GM21723 (cell line): ENCODE measurements at regions not wholly inside any gene's neighbourhood (a gene's known extent, or its start where the extent isn't known, plus 50 kb on each side); places are given as distances from the start of the nearest gene placed in this dataset.
"Not testable (repeated sequence)": the region's sequence is repeated elsewhere in the genome, so short reads cannot be mapped to it uniquely, and the experiment has no call there.

Experiments used
- ATAC-seq: cut with Tn5 transposase; IDR thresholded peaks from one replicate; pipeline ENCODE4 v1.9.1; 2021; ENCODE audit warnings: mild to moderate bottlenecking, moderate library complexity; ENCODE audit not compliant: unreplicated experiment

- no peak for ATAC-seq
Measured at GRCh38 chr7:16267953-16268820, 153.2 kb downstream of the CRPPA start.

GRCh38 chr7:16266877-16267276 is 154.5 kb downstream of the CRPPA start:
- no peak for ATAC-seq

DNA sequence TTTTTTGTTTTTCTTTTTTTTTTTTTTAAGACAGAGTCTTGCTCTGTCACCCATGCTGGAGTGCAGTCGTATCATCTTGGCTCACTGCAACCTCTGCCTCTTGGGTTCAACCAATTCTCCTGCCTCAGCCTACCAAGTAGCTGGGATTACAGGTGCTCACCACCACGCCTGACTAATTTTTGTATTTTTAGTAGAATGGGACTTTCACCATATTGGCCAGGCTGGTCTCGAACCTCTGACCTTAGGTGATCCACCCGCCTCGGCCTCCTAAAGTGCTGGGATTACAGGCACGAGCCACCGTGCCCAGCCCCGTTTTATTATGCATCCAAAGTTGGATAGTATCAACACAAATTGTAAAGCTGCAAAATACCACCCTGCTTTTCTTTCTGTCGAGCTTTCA is 154.9 kb downstream of the CRPPA start:
- ATAC-seq: not testable (repeated sequence)

DNA sequence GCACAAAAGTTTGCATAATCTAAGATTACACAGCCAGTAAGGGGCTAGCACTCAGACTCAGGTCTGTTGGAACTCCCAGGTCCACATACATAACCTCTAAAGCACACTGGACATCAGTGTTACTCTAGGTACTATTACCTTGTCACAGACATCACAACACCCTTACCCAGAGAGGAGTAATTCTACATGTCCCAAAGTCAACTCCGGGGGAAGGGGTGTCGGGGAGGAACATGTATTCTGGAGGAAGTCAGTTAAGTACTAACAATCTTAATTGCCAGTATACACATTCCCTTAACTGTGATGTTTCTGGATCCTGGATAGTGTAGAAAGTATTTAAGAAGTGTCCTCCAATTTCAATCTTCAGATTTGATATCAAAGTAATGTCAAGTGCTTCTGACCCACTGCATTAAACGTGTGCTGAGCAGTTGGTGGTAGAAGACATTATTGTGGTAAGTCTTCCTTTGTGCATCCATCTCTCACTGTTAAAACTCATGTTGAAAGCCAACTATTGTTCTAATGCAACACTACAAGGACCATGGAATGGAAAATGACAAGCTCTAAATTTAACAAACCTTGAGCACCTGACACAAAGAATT is 155.4 kb downstream of the CRPPA start:
- ATAC-seq: no peak

- ATAC-seq: no peak
Measured at GRCh38 chr7:16264823-16265804, 156.2 kb downstream of the CRPPA start.

- ATAC-seq: no peak
Measured at GRCh38 chr7:16264036-16264819, 157.1 kb downstream of the CRPPA start.

DNA sequence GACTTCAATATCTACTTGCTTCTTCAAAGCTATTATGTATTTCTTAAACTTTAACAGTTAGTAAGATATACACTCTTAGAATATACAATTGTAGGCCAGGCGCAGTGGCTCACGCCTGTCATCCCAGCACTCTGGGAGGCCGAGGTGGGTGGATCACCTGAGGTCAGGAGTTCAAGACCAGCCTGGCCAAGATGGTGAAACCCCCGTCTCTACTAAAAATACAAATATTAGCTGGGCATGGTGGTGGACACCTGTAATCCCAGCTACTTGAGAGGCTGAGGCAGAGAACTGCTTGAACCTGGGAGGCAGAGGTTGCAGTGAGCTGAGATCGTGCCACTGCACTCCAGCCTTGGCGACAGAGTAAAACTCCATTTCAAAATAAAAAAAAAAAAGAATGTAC is 158.0 kb downstream of the CRPPA start:
- not testable (repeated sequence) for ATAC-seq

DNA sequence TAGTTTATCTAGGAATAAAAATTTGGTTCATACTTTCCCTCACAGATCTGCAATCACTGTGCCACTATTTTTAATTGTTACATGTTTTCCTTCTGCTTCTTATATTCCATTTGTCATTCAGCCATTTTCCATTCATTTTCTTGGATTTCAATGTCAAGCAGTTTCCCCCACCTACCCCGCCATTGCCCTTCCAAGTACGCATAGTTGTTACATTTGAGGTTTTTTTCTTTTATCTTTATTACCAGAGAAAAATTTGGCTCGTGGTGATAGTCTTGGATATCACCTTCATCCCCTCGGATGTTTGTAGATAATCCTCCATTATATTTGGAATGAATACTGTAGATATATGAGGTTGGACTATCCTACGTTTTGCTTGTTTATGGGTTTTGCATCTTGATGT is 159.7 kb downstream of the CRPPA start:
- no peak for ATAC-seq

DNA sequence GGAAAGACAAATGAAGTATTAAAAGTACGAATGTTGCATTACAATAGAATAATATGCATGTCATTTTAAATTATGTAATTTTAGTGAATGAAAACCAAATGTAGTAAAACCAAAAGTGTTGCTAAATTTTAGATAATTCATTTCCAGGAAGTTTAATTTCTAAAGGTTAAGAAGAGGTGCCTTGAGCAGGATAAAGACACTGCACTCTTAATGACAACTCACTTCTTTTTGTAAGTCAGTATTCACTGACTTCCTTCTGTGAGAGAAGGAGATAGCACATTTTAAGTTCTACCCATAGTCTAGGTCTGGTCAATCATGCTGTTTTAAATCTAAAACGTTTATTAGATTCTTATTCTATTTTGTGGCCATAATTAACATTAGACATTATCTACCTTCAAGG is 160.2 kb downstream of the CRPPA start:
- ATAC-seq: no peak

GRCh38 chr7:16260236-16260728 is 161.1 kb downstream of the CRPPA start:
- ATAC-seq: no peak

GRCh38 chr7:16256419-16256818 is 164.9 kb downstream of the CRPPA start:
- ATAC-seq: not testable (repeated sequence)

- ATAC-seq: not testable (repeated sequence)
Measured at GRCh38 chr7:16255952-16256351, 165.4 kb downstream of the CRPPA start.

DNA sequence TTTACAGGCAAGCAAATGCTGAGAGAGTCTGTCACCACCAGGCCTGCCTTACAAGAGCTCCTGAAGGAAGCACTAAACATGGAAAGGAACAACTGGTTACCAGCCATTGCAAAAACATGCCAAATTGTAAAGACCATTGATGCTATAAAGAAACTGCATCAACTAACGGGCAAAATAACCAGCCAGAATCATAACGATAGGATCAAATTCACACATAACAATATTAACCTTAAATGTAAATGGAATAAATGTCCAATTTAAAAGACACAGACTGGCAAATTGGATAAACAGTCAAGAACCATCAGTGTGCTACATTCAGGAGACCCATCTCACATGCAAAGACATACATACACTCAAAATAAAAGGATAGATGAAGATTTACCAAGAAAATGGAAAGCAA is 170.7 kb downstream of the CRPPA start:
- not testable (repeated sequence) for ATAC-seq

- not testable (repeated sequence) for ATAC-seq
Measured at GRCh38 chr7:16249204-16249603, 172.1 kb downstream of the CRPPA start.

DNA sequence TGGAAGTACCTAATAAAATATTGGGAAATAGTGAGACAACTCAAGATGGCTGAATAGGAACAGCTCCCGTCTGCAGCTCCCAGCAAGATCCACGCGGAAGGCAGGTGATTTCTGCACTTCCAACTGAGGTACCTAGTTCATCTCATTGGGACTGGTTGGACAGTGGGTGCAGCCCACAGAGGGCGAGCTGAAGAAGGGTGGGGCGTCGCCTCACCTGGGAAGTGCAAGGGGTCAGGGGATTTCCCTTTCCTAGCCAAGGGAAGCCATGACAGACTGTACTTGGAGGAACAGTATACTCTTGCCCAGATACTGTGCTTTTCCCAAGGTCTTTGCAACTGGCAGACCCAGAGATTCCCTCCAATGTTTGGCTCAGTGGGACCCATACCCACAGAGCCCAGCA is 172.8 kb downstream of the CRPPA start:
- ATAC-seq: not testable (repeated sequence)

- no peak for ATAC-seq
Measured at GRCh38 chr7:16244469-16244868, 176.9 kb downstream of the CRPPA start.

DNA sequence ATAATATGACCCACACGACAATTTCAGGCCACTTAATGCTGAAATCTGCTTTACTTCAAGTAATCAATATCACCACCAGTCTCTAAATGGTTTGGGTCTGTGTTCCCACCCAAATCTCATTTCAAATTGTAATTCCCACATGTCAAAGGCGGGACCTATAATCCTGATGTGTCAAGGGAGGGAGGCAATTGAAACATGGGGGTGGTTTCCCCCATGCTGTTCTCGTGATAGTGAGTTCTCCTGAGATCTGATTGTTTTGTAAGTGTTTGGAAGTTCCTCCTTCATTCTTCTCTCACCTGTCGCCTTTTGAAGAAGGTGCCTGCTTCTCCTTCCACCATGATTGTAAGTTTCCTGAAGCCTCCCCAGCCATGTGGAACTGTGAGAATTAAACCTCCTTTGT is 178.4 kb downstream of the CRPPA start:
- ATAC-seq: no peak

- ATAC-seq: no peak
Measured at GRCh38 chr7:16241017-16241416, 180.3 kb downstream of the CRPPA start.

DNA sequence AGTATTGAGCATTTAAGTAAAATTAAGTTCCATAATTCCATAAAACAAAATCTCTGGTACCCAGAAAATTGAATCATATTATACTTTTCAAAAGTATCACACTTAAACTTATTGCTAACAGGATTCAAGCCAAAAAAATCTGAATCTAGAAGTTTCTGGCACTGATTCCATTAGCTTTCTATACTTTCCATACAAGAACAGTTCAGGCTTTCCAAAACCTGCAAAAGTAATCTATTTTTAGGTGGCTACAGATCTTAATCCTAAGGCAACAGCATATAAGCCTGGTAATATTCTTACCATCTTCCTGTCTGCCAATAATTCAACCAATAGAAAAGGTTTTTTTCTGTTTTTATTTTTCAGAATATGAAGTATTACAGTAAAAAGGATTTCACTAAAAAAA is 185.0 kb downstream of the CRPPA start:
- ATAC-seq: no peak
